ENCODE measurements at regions not wholly inside any gene's neighbourhood (a gene's known extent, or its start where the extent isn't known, plus 50 kb on each side); places are given as distances from the start of the nearest gene placed in this dataset.

- no peak for DNase-seq
Measured at GRCh38 chr6:94511502-94512088, 1065.7 kb upstream of the MANEA start.

DNA sequence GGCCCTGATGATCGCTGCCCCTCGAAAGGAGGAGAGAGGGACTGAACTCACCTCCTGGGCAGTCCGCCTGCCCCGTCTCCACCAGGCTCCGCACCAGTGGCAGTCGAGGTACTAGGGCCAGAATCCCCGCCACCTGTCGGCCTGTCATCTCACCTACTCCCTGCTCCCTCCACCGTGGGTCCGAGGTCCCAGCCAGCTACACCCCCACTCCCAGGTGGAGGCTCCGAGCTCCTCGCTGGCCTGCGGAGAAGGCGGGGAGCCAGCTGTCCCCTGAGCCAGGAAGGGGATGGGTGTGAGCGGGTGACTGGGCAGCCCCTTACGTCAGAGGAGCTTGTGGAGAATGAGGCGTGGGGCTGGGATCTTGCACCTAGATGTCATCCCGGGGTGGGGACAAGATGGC is 1066.5 kb upstream of the MANEA start:
- DNase-seq: no peak

- no peak for DNase-seq
Measured at GRCh38 chr6:94501516-94501915, 1075.8 kb upstream of the MANEA start.

DNA sequence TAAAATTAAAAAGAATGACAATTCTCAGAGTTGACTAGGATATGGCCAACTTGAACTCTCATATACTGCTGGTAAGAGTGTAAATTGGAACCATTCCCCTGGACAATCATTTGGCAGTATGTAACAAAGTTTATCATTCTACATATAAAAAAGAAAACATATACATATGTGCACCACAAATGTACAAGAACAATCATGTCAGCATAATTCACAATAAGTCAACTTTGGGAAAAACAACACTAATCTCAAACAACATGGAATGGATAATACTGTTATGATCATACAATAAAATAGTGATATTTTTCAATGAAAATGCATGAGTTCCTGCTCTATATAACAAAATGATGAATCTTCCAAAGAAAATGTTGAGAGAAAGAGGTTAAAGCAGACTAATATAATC is 1078.7 kb upstream of the EPHA7 start:
- DNase-seq: no peak

DNA sequence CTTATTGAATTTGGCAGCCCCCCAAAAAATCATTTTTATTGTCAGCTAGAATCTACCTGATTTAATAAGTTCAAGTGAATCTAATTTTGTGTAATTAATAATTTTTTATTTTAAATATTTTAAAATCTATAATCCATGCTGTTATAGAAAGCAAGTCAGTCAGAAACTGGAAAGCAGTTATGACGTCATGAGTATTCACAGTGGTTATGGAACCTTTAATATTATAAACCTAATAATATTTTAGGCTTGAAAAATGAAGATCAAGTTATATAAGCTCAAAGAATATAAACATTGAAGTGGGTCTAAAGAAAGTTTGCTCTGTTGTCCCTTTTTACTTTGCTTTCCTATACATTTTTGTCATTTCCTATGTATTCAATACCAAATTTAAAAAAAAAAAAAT is 1075.1 kb upstream of the EPHA7 start:
- DNase-seq: no peak

DNA sequence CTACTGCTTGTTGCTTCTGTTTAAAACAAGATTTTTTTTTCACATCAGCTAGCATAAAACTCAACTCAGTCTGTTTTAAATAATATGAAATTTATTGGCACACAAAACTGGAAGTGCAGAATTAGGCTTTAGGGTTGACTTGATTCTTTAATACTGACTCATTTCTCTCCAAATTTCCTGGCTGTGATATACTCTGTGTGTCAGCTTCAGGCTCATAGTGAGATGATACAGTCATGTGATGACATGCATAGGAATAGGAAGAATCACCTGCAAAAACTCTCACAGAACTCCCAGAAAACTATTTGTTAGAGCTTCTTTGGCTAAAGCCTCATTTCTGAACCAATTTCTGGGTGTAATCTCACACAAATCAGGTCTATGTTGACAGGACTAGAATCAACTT is 1068.0 kb upstream of the EPHA7 start:
- DNase-seq: no peak

GRCh38 chr6:94478133-94479005 is 1059.0 kb upstream of the EPHA7 start:
- DNase-seq: no peak

DNA sequence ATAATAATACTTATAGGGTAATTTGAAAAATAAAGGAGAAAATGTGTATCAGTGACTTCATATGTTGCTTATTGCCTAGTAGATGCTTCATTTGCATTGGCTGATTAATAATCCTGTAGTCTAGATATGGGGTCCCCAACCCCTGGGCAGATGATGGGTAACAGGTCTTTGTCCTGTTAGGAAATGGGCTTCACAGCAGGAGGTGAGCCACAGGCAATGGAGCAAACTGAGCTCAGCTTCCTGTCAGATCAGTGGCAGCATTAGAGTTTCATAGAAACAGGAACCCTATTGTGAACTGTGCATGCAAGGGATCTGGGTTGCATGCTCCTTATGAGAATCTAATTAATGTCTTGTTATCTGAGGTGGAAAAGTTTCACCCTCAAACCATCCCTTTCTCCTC is 1049.5 kb upstream of the EPHA7 start:
- DNase-seq: no peak

DNA sequence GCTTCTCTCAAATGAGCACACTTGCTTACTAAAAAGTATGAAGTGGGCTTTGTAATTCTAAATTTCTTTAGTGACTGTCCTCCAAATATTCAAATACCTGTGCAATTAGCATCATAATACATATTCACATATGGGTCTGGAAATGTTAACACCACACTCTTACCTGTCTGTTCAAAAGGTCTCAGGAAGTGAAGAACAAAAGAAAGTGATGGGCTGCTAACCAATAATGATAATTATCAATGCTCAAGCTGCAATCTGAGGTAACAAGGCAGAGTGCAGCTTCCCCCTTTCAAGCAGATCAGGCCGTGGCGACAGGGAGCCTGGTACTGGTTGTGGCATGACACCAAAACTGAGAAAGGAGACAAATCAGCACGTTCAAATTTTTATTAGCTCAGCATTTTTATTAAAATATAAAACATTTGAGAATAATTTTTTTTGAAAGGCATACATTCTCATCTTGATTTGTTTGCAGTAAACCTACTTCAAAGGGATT is 1044.7 kb upstream of the EPHA7 start:
- no peak for DNase-seq

- DNase-seq: no peak
Measured at GRCh38 chr6:94463306-94463705, 1043.9 kb upstream of the EPHA7 start.

DNA sequence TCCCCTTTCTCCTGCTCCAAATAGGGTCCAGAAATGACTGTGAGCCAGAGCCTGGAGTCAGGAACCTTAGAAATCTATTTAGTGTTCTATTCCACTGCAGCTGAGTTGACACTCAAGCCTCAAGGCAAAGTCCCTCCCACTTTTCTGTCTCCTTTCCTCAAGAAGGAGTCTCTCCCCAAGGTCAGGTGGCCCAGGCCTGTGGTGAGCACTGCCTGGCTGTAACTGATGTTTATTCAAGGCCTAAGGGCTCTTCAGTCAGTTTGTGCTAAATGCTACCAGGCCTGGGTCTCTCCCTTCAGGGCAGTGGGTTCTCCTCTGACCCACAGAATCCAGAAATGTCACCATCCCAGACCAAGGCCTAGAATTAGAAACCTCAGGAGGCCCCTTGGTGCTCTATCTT is 1042.9 kb upstream of the EPHA7 start:
- DNase-seq: no peak

GRCh38 chr6:94456266-94456665 is 1036.9 kb upstream of the EPHA7 start:
- DNase-seq: no peak

- DNase-seq: no peak
Measured at GRCh38 chr6:94454231-94454630, 1034.9 kb upstream of the EPHA7 start.

- no peak for DNase-seq
Measured at GRCh38 chr6:94446120-94446519, 1026.8 kb upstream of the EPHA7 start.

DNA sequence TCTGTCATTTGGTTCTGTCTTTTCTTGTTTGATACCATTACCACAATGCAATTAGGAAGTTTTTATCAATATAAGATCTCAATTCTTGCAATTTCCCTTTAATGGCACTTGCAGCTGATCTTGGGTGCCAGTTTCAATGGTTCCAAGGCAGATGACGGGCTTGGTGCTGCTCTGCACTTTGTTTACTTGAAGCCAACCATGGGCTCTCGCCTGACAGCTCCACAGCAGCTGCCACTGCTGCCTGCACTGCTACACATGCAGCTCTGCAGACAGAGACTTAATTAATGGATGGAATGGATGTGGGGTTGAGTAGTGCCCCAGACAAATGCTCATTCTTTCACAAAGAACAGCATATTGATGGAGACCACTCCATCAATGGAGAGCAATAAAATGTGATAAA is 1024.3 kb upstream of the EPHA7 start:
- no peak for DNase-seq

GRCh38 chr6:94424692-94425091 is 1005.3 kb upstream of the EPHA7 start:
- DNase-seq: no peak

DNA sequence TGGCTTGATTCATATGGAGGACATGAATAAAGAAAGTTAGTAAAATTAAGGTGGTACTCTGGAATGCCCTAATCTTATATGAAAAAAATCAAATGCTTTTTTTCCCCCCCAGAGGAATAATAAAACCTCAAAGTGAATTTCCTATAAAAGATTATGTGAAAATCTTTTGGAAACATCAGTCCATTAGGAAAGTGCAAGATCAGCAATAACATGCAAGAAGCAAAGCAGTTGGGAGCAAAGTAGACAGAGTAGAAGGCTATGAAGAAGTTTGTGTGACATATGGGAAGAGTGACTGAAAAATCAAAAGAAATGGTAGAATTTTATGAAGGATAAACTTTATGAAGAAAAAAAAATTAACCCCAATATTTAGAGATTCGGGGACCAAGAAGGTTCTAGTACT is 998.0 kb upstream of the EPHA7 start:
- DNase-seq: no peak

DNA sequence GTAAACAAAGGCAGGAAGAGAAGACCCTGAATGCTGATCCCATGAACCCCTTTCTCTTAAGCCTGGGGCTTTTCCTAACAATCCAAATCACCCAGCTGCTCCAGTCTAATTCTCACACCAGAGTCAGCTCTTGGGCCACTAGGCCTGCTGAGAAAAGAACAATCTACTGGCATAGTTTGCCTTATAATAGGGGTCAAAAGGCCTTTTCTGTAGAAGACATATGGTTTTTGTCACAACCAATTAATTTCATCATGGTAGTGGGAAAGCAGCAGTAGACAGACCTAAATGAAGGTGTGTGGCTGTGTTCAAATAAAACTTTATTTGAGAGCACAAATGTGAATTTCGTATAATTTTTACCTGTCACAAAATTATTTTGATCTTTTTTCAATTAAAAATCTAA is 994.7 kb upstream of the EPHA7 start:
- no peak for DNase-seq

DNA sequence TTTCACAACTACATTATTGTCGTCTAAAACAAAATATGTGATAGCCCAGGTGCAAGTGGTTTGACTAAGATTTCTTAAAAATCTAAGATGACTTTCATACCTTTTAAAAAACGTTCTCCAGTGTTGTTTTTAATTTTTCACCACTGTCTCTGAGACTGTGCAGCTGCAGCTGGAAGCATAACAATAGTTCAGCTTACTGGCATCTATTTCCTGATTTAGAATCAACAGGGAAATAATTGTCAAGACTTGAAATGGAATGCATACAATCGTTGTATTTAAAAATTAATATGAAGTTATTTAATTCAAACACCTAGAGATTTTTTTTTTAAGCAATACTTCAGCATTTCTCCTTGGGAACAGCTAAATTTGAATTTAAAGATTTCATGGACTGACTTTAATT is 982.0 kb upstream of the EPHA7 start:
- DNase-seq: no peak

GRCh38 chr6:94394822-94395221 is 975.5 kb upstream of the EPHA7 start:
- DNase-seq: no peak

DNA sequence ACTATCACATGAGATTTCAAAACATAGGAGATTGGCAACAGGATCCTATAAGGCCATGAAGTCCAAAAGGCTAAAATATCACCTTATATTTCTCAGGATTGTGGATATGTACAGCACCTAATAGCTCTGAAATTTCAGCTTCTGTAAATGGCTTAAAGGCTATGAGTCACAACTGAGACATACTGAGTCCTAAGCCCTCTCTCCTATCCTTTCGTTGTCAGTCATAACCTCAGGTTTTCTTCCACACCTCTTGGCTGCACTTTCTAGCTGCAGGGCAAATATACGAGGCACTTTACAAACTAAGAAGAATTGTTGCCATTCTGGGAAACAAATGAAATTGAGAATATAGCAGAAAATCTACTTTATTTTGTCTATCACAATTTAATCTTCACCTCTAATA is 969.9 kb upstream of the EPHA7 start:
- DNase-seq: no peak

- no peak for DNase-seq
Measured at GRCh38 chr6:94377835-94378234, 958.5 kb upstream of the EPHA7 start.

GRCh38 chr6:94376876-94377275 is 957.5 kb upstream of the EPHA7 start:
- no peak for DNase-seq

DNA sequence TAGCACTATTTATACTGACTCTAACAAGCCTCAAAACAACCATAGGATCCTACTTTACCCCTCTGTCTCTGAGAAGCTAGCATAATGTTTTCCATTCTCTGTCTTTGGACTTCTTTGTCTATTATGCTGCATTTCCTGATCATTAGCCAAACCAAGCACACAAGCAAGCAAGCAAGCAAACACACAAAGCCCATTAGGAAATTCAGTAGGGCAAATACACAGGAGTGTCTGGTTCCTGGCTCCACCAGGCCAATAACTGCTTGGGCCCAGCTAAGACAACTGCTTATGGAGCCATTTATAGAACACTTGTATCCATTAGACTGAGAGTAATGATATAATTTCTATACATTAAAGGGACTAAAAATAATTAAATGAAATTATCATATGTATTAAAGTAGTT is 952.9 kb upstream of the EPHA7 start:
- DNase-seq: no peak

DNA sequence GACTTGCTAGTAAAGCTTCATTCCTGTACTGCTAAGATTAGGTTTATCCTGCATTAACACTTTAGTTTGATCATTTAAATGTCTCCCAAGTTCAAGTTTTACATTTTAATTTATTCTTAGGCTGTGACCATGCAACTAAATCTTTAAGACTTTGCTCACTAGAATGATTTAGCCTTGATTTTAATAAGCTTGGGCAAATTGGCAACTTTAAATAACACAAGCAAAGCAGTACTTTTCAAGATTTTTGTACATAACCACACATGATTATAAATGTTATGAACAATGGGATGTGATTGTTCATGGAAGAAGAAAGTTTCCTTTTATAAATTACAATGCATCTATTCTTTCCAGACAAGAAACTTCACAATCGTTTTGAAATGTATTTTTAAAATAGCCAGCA is 948.0 kb upstream of the EPHA7 start:
- no peak for DNase-seq

All from SW 1271 (cell line).